ENCODE measurements at regions not wholly inside any gene's neighbourhood (a gene's known extent, or its start where the extent isn't known, plus 50 kb on each side); places are given as distances from the start of the nearest gene placed in this dataset.

GRCh38 chr18:56337507-56337906 is 300.9 kb downstream of the TXNL1 start:
- Histone ChIP-seq H3K27ac (ENCODE audit: low read depth in 1 of 2, low read length in 2 of 2) (no peak overlapping the region), H3K27me3 (ENCODE audit: control insufficient read depth in 2 of 2, insufficient read depth in 2 of 2, low read length in 2 of 2) (no peaks in the 10 kb centered on the region), H3K9ac (ENCODE audit: insufficient read depth, low read length, poor library complexity, severe bottlenecking) (no peak overlapping the region), H3K79me2 (ENCODE audit: insufficient read depth, low read length) (no peaks in the 10 kb centered on the region), H4K20me1 (ENCODE audit: insufficient read depth, low read length) (no peaks in the 10 kb centered on the region), H3K36me3 (replicated peaks in 1 of 2; ENCODE audit: control insufficient read depth in 1 of 2, insufficient read depth in 2 of 2, low read length in 2 of 2) (no peaks in the 10 kb centered on the region), H3K4me3 (replicated peaks in 1 of 3; ENCODE audit: low read depth in 2 of 3, low read length in 3 of 3) (no peak overlapping the region), H3K4me2 (replicated peaks; ENCODE audit: extremely low read depth, low read length, poor library complexity, severe bottlenecking) (no peak overlapping the region), H3K4me1 (ENCODE audit: control insufficient read depth in 1 of 2, insufficient read depth in 2 of 2, low read length in 2 of 2) (no peaks in the 10 kb centered on the region), H2AFZ (ENCODE audit: insufficient read depth, low read depth, low read length, poor library complexity, severe bottlenecking) (no peak overlapping the region), H3K9me3 (replicated peaks in 1 of 2; ENCODE audit: control insufficient read depth in 1 of 2, insufficient read depth in 1 of 2, low read length in 2 of 2) (peaks cover 0 to 5% of the 10 kb centered on the region in 2 donors)
- H3K4me1 Mint-ChIP-seq = no peaks in the 10 kb centered on the region
- no peak for DNase-seq
- intact Hi-C loops (cut with micrococcal nuclease) = no loop called here
- no peaks in the 10 kb centered on the region for H3K27me3 Mint-ChIP-seq (ENCODE audit: low read depth in 3 of 3)
- no peak for TF ChIP-seq CTCF (IDR thresholded peaks at IDR 0.05)
- H3K36me3 Mint-ChIP-seq = no peaks in the 10 kb centered on the region
- H3K4me3 Mint-ChIP-seq = no peak overlapping the region
- no peak overlapping the region for H3K27ac Mint-ChIP-seq
- 67% methylated on average over 3 of the region's 4 CpGs for WGBS (ENCODE audit: insufficient coverage)
- peaks cover 1 to 14% (median 8%) of the 10 kb centered on the region in 7 donors for H3K9me3 Mint-ChIP-seq

- H3K27ac ChIP-seq (ENCODE audit: low read depth in 1 of 2, low read length in 2 of 2) = no peak overlapping the region
- H4K20me1 ChIP-seq (ENCODE audit: insufficient read depth, low read length) = no peaks in the 10 kb centered on the region
- H3K9me3 ChIP-seq (replicated peaks in 1 of 2; ENCODE audit: control insufficient read depth in 1 of 2, insufficient read depth in 1 of 2, low read length in 2 of 2) = peaks cover 0 to 2% of the 10 kb centered on the region in 2 donors
- no peaks in the 10 kb centered on the region for H3K27me3 ChIP-seq (ENCODE audit: control insufficient read depth in 2 of 2, insufficient read depth in 2 of 2, low read length in 2 of 2)
- H3K9ac ChIP-seq (ENCODE audit: insufficient read depth, low read length, poor library complexity, severe bottlenecking) = no peak overlapping the region
- no peak for DNase-seq
- H3K79me2 ChIP-seq (ENCODE audit: insufficient read depth, low read length) = no peaks in the 10 kb centered on the region
- no peaks in the 10 kb centered on the region for H3K4me1 ChIP-seq (ENCODE audit: control insufficient read depth in 1 of 2, insufficient read depth in 2 of 2, low read length in 2 of 2)
- no CpG with 5 or more reads among the region's 2 CpGs for WGBS (ENCODE audit: insufficient coverage)
- no peaks in the 10 kb centered on the region for H3K36me3 ChIP-seq (replicated peaks in 1 of 2; ENCODE audit: control insufficient read depth in 1 of 2, insufficient read depth in 2 of 2, low read length in 2 of 2)
- H2AFZ ChIP-seq (ENCODE audit: insufficient read depth, low read depth, low read length, poor library complexity, severe bottlenecking) = no peak overlapping the region
- H3K4me3 ChIP-seq (replicated peaks in 1 of 3; ENCODE audit: low read depth in 2 of 3, low read length in 3 of 3) = no peak overlapping the region
- intact Hi-C loops (cut with micrococcal nuclease) = no loop called here
- Mint-ChIP-seq H3K36me3 (no peaks in the 10 kb centered on the region), H3K4me3 (no peak overlapping the region), H3K9me3 (peaks cover 0 to 16% (median 2%) of the 10 kb centered on the region in 7 donors), H3K27ac (no peak overlapping the region), H3K4me1 (no peaks in the 10 kb centered on the region), H3K27me3 (ENCODE audit: low read depth in 3 of 3) (no peaks in the 10 kb centered on the region)
- H3K4me2 ChIP-seq (replicated peaks; ENCODE audit: extremely low read depth, low read length, poor library complexity, severe bottlenecking) = no peak overlapping the region
- no peak for TF ChIP-seq CTCF (IDR thresholded peaks at IDR 0.05)
Measured at GRCh38 chr18:56333839-56334238, 304.6 kb downstream of the TXNL1 start.
